Keratinocyte (primary cell): ENCODE measurements at regions not wholly inside any gene's neighbourhood (a gene's known extent, or its start where the extent isn't known, plus 50 kb on each side); places are given as distances from the start of the nearest gene placed in this dataset.

Source experiments
- DNase-seq: peaks from one replicate; pipeline ENCODE4 v3.0.0-alpha.2; 2011; ENCODE audit warnings: low read depth, missing footprints, low spot score
- FAIRE-seq: peaks from 2 replicates; lab custom pipeline; 2011; peaks lifted over from hg19 to GRCh38; lab: Jason Lieb, UNC
- H2AFZ ChIP-seq: 2 replicates; pipeline ENCODE4 v1.6.0; 2012; ENCODE audit warnings: low read length, control low read depth, inconsistent platforms; ENCODE audit not compliant: control insufficient read depth
- H3K27ac ChIP-seq: 2 replicates; pipeline ENCODE4 v1.5.1; 2011; ENCODE audit warnings: low read length; ENCODE audit not compliant: control insufficient read depth, insufficient read depth
- H3K27me3 ChIP-seq: 3 replicates; pipeline ENCODE4 v1.6.0; 2011; ENCODE audit warnings: low read length; ENCODE audit not compliant: control insufficient read depth, insufficient read depth; ENCODE audit errors: extremely low read depth
- H3K36me3 ChIP-seq, 2 experiments: 2 replicates in 1 of 2; 3 replicates in 1 of 2; pipeline ENCODE4 v1.5.1; 2011; ENCODE audit warnings: low read length in 2 of 2, mild to moderate bottlenecking in 1 of 2; ENCODE audit not compliant: control insufficient read depth in 2 of 2, insufficient read depth in 2 of 2; ENCODE audit errors: extremely low read depth in 1 of 2
- H3K4me1 ChIP-seq: 3 replicates; pipeline ENCODE4 v1.5.1; 2011; ENCODE audit warnings: low read length; ENCODE audit not compliant: control insufficient read depth, insufficient read depth; ENCODE audit errors: extremely low read depth
- H3K4me2 ChIP-seq: 3 replicates; pipeline ENCODE4 v1.6.0; 2011; ENCODE audit warnings: low read depth, low read length; ENCODE audit not compliant: control insufficient read depth, insufficient read depth; ENCODE audit errors: extremely low read depth
- H3K4me3 ChIP-seq, 3 experiments: fragments of 200-600 bp in 1 of 3; sonication (generic) in 1 of 3; 2 replicates in 2 of 3; 3 replicates in 1 of 3; pipeline ENCODE4 v1.5.1; 2011 to 2016; ENCODE audit warnings: low read length in 3 of 3, mild to moderate bottlenecking in 3 of 3, control low read depth in 2 of 3, inconsistent platforms in 1 of 3, low read depth in 1 of 3, mixed read lengths in 1 of 3, mixed run types in 1 of 3, moderate library complexity in 1 of 3; ENCODE audit not compliant: control insufficient read depth in 2 of 3, insufficient read depth in 2 of 3; ENCODE audit errors: extremely low read depth in 1 of 3
- H3K79me2 ChIP-seq: 2 replicates; pipeline ENCODE4 v1.6.0; 2012; ENCODE audit warnings: low read length; ENCODE audit not compliant: control insufficient read depth, insufficient read depth
- H3K9ac ChIP-seq: 3 replicates; pipeline ENCODE4 v1.6.0; 2011; ENCODE audit warnings: low read length; ENCODE audit not compliant: control insufficient read depth, insufficient read depth; ENCODE audit errors: extremely low read depth
- H3K9me1 ChIP-seq: 3 replicates; pipeline ENCODE4 v1.6.0; 2011; ENCODE audit warnings: low read length; ENCODE audit not compliant: control insufficient read depth, insufficient read depth; ENCODE audit errors: extremely low read depth
- H3K9me3 ChIP-seq: 2 replicates; pipeline ENCODE4 v1.5.1; 2012; ENCODE audit warnings: low read depth, low read length; ENCODE audit not compliant: control insufficient read depth
- H4K20me1 ChIP-seq: 3 replicates; pipeline ENCODE4 v1.6.0; 2011; ENCODE audit warnings: low read length; ENCODE audit not compliant: control insufficient read depth, insufficient read depth; ENCODE audit errors: extremely low read depth
- CTCF ChIP-seq, 3 experiments: IDR thresholded peaks in 1 of 3; conservative IDR thresholded peaks in 1 of 3; optimal IDR thresholded peaks in 1 of 3; 2 replicates in 2 of 3; 3 replicates in 1 of 3; pipeline versions ENCODE3 to v1.5.1; 2011; ENCODE audit warnings: low read length in 3 of 3, mild to moderate bottlenecking in 3 of 3, moderate library complexity in 2 of 3, control low read depth in 1 of 3, inconsistent platforms in 1 of 3; ENCODE audit not compliant: insufficient read depth in 2 of 3; ENCODE audit errors: extremely low read depth in 1 of 3
- EZH2 ChIP-seq: IDR thresholded peaks from one replicate; pipeline ENCODE4 v1.6.1; 2012; ENCODE audit warnings: inconsistent platforms, mild to moderate bottlenecking, low read length, moderate library complexity
- dilution Hi-C: fragments of 300-500 bp; cut with MboI; formaldehyde crosslinking; loops from one replicate; pipeline ENCODE4 v1.7.0; 2020; ENCODE audit warnings: low sequenced_read_pairs; ENCODE audit not compliant: extremely low pct_ligation_motif_present

GRCh38 chr12:19044891-19045290, 84.6 kb upstream of the PLEKHA5 start:
- Histone ChIP-seq H3K4me1 (no peaks in the 10 kb centered on the region), H3K4me2 (no peak overlapping the region), H3K36me3 (no peaks in the 10 kb centered on the region), H3K79me2 (no peaks in the 10 kb centered on the region), H3K9me1 (no peaks in the 10 kb centered on the region), H4K20me1 (no peaks in the 10 kb centered on the region), H3K9ac (no peak overlapping the region), H3K27ac (no peak overlapping the region), H3K27me3 (no peaks in the 10 kb centered on the region), H3K9me3 (no peaks in the 10 kb centered on the region), H3K4me3 (no peak overlapping the region), H2AFZ (no peak overlapping the region)
- no peak for FAIRE-seq
- TF ChIP-seq CTCF (optimal IDR thresholded peaks at IDR 0.05 in 1 of 3, IDR thresholded peaks at IDR 0.05 in 1 of 3, conservative IDR thresholded peaks at IDR 0.05 in 1 of 3; ENCODE audit: extremely low read depth in 1 of 3, insufficient read depth in 2 of 3, low read length in 3 of 3) = no peak
- no peak for TF ChIP-seq EZH2
- DNase-seq = no peak
- dilution Hi-C loops = no loop called here

- no peaks in the 10 kb centered on the region for H3K27me3 ChIP-seq
- TF ChIP-seq EZH2 = no peak
- dilution Hi-C loops = no loop called here
- DNase-seq = no peak
- no peaks in the 10 kb centered on the region for H3K79me2 ChIP-seq
- no peaks in the 10 kb centered on the region for H3K9me1 ChIP-seq
- no peak overlapping the region for H3K9ac ChIP-seq
- FAIRE-seq = no peak
- H3K4me2 ChIP-seq = no peak overlapping the region
- H3K4me3 ChIP-seq = no peak overlapping the region
- H3K27ac ChIP-seq = no peak overlapping the region
- no peaks in the 10 kb centered on the region for H3K9me3 ChIP-seq
- no peaks in the 10 kb centered on the region for H3K4me1 ChIP-seq
- H2AFZ ChIP-seq = no peak overlapping the region
- H4K20me1 ChIP-seq = no peaks in the 10 kb centered on the region
- H3K36me3 ChIP-seq = no peaks in the 10 kb centered on the region
These were observed 84.1 kb upstream of the PLEKHA5 start for GRCh38 chr12:19045426-19045825.

- H3K4me3 ChIP-seq = no peak overlapping the region
- FAIRE-seq = no peak
- no peaks in the 10 kb centered on the region for H3K4me1 ChIP-seq
- DNase-seq = no peak
- H3K36me3 ChIP-seq = no peaks in the 10 kb centered on the region
- no peaks in the 10 kb centered on the region for H3K9me3 ChIP-seq
- no peaks in the 10 kb centered on the region for H4K20me1 ChIP-seq
- no peak overlapping the region for H3K4me2 ChIP-seq
- no peak overlapping the region for H3K27ac ChIP-seq
- no peaks in the 10 kb centered on the region for H3K27me3 ChIP-seq
- no peaks in the 10 kb centered on the region for H3K9me1 ChIP-seq
- dilution Hi-C loops = no loop called here
- H3K79me2 ChIP-seq = no peaks in the 10 kb centered on the region
- no peak overlapping the region for H3K9ac ChIP-seq
- no peak overlapping the region for H2AFZ ChIP-seq
- TF ChIP-seq CTCF (optimal IDR thresholded peaks at IDR 0.05 in 1 of 3, IDR thresholded peaks at IDR 0.05 in 1 of 3, conservative IDR thresholded peaks at IDR 0.05 in 1 of 3; ENCODE audit: extremely low read depth in 1 of 3, insufficient read depth in 2 of 3, low read length in 3 of 3) = no peak
- TF ChIP-seq EZH2 = no peak
These were observed 80.6 kb upstream of the PLEKHA5 start for GRCh38 chr12:19048943-19049342.
